HEK293 (cell line): ENCODE measurements at regions not wholly inside any gene's neighbourhood (a gene's known extent, or its start where the extent isn't known, plus 50 kb on each side); places are given as distances from the start of the nearest gene placed in this dataset.

ENCODE experiments used
- CTCF ChIA-PET: fragments of 350-600 bp; formaldehyde crosslinking; extraction: SDS; loops from one replicate; lab custom pipeline; 2021; ENCODE audit warnings: antibody characterized with exemption; lab: Yijun Ruan, JAX
- POLR2A ChIA-PET: fragments of 300-600 bp; formaldehyde crosslinking; extraction: SDS; loops from one replicate; lab custom pipeline; 2020; ENCODE audit warnings: antibody characterized with exemption, inconsistent platforms; lab: Yijun Ruan, JAX
- H3K27ac ChIP-seq: fragments of 200-500 bp; sonication (Bioruptor generic); 2 replicates; pipeline ENCODE4 v1.5.1; 2014; ENCODE audit warnings: low read depth, low read length, control low read depth, inconsistent platforms; ENCODE audit errors: extremely low read depth
- H3K36me3 ChIP-seq, 2 experiments: fragments of 200-500 bp in 1 of 2; sonication (Bioruptor generic) in 1 of 2; 1 replicate in 1 of 2; 2 replicates in 1 of 2; pipeline ENCODE4 v1.5.1; 2014 to 2017; ENCODE audit warnings: inconsistent platforms in 2 of 2, low read length in 2 of 2; ENCODE audit not compliant: control insufficient read depth in 2 of 2, insufficient read depth in 1 of 2
- H3K4me1 ChIP-seq: fragments of 200-500 bp; sonication (Bioruptor generic); 2 replicates; pipeline ENCODE4 v1.5.1; 2014; ENCODE audit warnings: mild to moderate bottlenecking, low read length, inconsistent platforms; ENCODE audit not compliant: control insufficient read depth, insufficient read depth
- H3K4me3 ChIP-seq: 2 replicates; pipeline ENCODE4 v1.5.1; 2011; ENCODE audit warnings: low read depth, mild to moderate bottlenecking, control low read depth, low read length, moderate library complexity
- H3K9me3 ChIP-seq: fragments of 200-500 bp; sonication (Bioruptor generic); 2 replicates; pipeline ENCODE4 v1.5.1; 2014; ENCODE audit warnings: low read depth, low read length, inconsistent platforms; ENCODE audit not compliant: control insufficient read depth, insufficient read depth
- BCL11B ChIP-seq: fragments of 450-650 bp; formaldehyde crosslinking; IDR thresholded peaks from 2 replicates; pipeline ENCODE4 v1.5.1; 2016; ENCODE audit warnings: low read depth, missing biosample characterization, missing genetic modification characterization
- GLI4 ChIP-seq: fragments of 450-650 bp; formaldehyde crosslinking; IDR thresholded peaks from 2 replicates; pipeline ENCODE4 v1.5.1; 2016; ENCODE audit warnings: missing biosample characterization, missing genetic modification characterization
- OVOL3 ChIP-seq: fragments of 450-650 bp; formaldehyde crosslinking; IDR thresholded peaks from 2 replicates; pipeline ENCODE4 v1.5.1; 2016; ENCODE audit warnings: missing biosample characterization, missing genetic modification characterization
- SALL2 ChIP-seq: fragments of 450-650 bp; formaldehyde crosslinking; IDR thresholded peaks from 2 replicates; pipeline ENCODE4 v1.5.0; 2017; ENCODE audit warnings: missing biosample characterization, mild to moderate bottlenecking, missing genetic modification characterization, borderline replicate concordance
- ZBTB8A ChIP-seq: fragments of 450-650 bp; formaldehyde crosslinking; IDR thresholded peaks from 2 replicates; pipeline ENCODE4 v1.5.1; 2016; ENCODE audit warnings: missing biosample characterization, missing genetic modification characterization
- ZNF146 ChIP-seq: fragments of 450-650 bp; formaldehyde crosslinking; IDR thresholded peaks from 2 replicates; pipeline ENCODE4 v1.5.1; 2016; ENCODE audit warnings: missing biosample characterization, missing genetic modification characterization
- ZNF248 ChIP-seq: fragments of 450-650 bp; formaldehyde crosslinking; IDR thresholded peaks from 2 replicates; pipeline ENCODE4 v1.5.1; 2017; ENCODE audit warnings: missing biosample characterization, missing genetic modification characterization
- ZNF48 ChIP-seq: fragments of 450-650 bp; formaldehyde crosslinking; IDR thresholded peaks from 2 replicates; pipeline ENCODE4 v1.5.1; 2016; ENCODE audit warnings: missing biosample characterization, missing genetic modification characterization
- ZNF501 ChIP-seq: fragments of 450-650 bp; formaldehyde crosslinking; IDR thresholded peaks from 2 replicates; pipeline ENCODE4 v1.5.1; 2016; ENCODE audit warnings: missing biosample characterization, missing genetic modification characterization
- ZNF510 ChIP-seq: fragments of 450-650 bp; formaldehyde crosslinking; IDR thresholded peaks from 2 replicates; pipeline ENCODE4 v1.5.1; 2018; ENCODE audit warnings: mild to moderate bottlenecking, missing genetic modification characterization, missing biosample characterization; ENCODE audit not compliant: insufficient replicate concordance
- ZNF521 ChIP-seq: fragments of 450-650 bp; formaldehyde crosslinking; IDR thresholded peaks from 2 replicates; pipeline ENCODE4 v1.5.1; 2017; ENCODE audit warnings: missing biosample characterization, mild to moderate bottlenecking, missing genetic modification characterization
- ZNF660 ChIP-seq: fragments of 450-650 bp; IDR thresholded peaks from 2 replicates; pipeline ENCODE4 v1.5.1; 2018; ENCODE audit warnings: missing biosample characterization, mild to moderate bottlenecking, missing genetic modification characterization
- ZNF837 ChIP-seq: fragments of 450-650 bp; formaldehyde crosslinking; IDR thresholded peaks from 2 replicates; pipeline ENCODE4 v1.5.1; 2016; ENCODE audit warnings: missing biosample characterization, missing genetic modification characterization
- ZSCAN23 ChIP-seq: fragments of 450-650 bp; formaldehyde crosslinking; IDR thresholded peaks from 2 replicates; pipeline ENCODE4 v1.5.1; 2016; ENCODE audit warnings: missing biosample characterization, missing genetic modification characterization
- TF ChIP-seq, protein P1 (sequence below): fragments of 450-650 bp; formaldehyde crosslinking; IDR thresholded peaks from 2 replicates; pipeline ENCODE4 v1.5.1; 2017; ENCODE audit warnings: missing biosample characterization, missing genetic modification characterization
- TF ChIP-seq, protein P2 (sequence below): fragments of 450-650 bp; formaldehyde crosslinking; IDR thresholded peaks from 2 replicates; pipeline ENCODE4 v1.5.1; 2016; ENCODE audit warnings: missing biosample characterization, missing genetic modification characterization
- TF ChIP-seq, protein P3 (sequence below): fragments of 450-650 bp; IDR thresholded peaks from 2 replicates; pipeline ENCODE4 v1.5.1; 2018; ENCODE audit warnings: missing biosample characterization, mild to moderate bottlenecking, missing genetic modification characterization
- TF ChIP-seq, protein P4 (sequence below): fragments of 450-650 bp; formaldehyde crosslinking; IDR thresholded peaks from 2 replicates; pipeline ENCODE4 v1.5.1; 2016; ENCODE audit warnings: missing biosample characterization, missing genetic modification characterization
- TF ChIP-seq, protein P5 (sequence below): fragments of 450-650 bp; formaldehyde crosslinking; IDR thresholded peaks from 2 replicates; pipeline ENCODE4 v1.5.1; 2016; ENCODE audit warnings: missing biosample characterization, missing genetic modification characterization, borderline replicate concordance
- TF ChIP-seq, protein P6 (sequence below): fragments of 450-650 bp; formaldehyde crosslinking; IDR thresholded peaks from 2 replicates; pipeline ENCODE4 v1.5.1; 2016; ENCODE audit warnings: missing biosample characterization, missing genetic modification characterization

DNA sequence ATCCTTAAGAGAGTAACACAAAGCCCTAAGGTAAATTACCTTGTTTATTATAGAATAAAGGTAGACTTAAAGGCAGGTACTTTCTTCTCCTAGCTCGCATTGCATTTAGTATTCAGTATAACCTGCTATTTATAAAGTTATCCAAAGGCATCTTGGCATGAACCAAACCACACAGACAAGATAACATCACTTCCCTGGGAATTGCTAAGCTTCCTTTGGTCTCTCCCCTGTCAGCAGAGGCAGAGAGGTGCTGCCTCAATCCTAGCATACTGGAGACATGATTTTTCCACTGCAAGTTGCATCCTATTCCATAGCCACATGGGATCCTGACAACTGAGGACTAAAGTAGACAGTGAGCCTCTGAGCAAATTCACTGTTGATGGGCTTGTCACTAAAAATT is 101.7 kb upstream of the IL6 start:
- H3K9me3 ChIP-seq: no peaks in the 10 kb centered on the region
- CTCF ChIA-PET: interaction anchor here (0.5 to 0.6 kb wide), 3 partner anchors 23 to 161 kb away, joined by 3 to 4 read pairs (median 3); no protein-coding TSS in a partner anchor
- no peak overlapping the region for H3K4me3 ChIP-seq
- no peaks in the 10 kb centered on the region for H3K36me3 ChIP-seq
- TF ChIP-seq, protein P1, sequence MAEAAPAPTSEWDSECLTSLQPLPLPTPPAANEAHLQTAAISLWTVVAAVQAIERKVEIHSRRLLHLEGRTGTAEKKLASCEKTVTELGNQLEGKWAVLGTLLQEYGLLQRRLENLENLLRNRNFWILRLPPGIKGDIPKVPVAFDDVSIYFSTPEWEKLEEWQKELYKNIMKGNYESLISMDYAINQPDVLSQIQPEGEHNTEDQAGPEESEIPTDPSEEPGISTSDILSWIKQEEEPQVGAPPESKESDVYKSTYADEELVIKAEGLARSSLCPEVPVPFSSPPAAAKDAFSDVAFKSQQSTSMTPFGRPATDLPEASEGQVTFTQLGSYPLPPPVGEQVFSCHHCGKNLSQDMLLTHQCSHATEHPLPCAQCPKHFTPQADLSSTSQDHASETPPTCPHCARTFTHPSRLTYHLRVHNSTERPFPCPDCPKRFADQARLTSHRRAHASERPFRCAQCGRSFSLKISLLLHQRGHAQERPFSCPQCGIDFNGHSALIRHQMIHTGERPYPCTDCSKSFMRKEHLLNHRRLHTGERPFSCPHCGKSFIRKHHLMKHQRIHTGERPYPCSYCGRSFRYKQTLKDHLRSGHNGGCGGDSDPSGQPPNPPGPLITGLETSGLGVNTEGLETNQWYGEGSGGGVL (tag by site-specific recombination): no peak
- TF ChIP-seq ZNF48 (no peak), ZNF501 (no peak), ZNF837 (tag by site-specific recombination) (no peak), GLI4 (tag by site-specific recombination) (no peak), ZNF660 (tag by site-specific recombination) (no peak), ZNF510 (tag by site-specific recombination) (no peak), OVOL3 (tag by site-specific recombination) (no peak), ZNF521 (tag by site-specific recombination) (no peak), ZNF146 (tag by site-specific recombination) (no peak), BCL11B (tag by site-specific recombination) (no peak), ZSCAN23 (tag by site-specific recombination) (no peak), ZBTB8A (tag by site-specific recombination) (no peak), ZNF248 (tag by site-specific recombination) (no peak), SALL2 (no peak)
- TF ChIP-seq, protein P2, sequence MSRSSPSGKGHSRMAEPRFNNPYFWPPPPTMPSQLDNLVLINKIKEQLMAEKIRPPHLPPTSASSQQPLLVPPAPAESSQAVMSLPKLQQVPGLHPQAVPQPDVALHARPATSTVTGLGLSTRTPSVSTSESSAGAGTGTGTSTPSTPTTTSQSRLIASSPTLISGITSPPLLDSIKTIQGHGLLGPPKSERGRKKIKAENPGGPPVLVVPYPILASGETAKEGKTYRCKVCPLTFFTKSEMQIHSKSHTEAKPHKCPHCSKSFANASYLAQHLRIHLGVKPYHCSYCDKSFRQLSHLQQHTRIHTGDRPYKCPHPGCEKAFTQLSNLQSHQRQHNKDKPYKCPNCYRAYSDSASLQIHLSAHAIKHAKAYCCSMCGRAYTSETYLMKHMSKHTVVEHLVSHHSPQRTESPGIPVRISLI (tag by site-specific recombination): no peak
- TF ChIP-seq, protein P3, sequence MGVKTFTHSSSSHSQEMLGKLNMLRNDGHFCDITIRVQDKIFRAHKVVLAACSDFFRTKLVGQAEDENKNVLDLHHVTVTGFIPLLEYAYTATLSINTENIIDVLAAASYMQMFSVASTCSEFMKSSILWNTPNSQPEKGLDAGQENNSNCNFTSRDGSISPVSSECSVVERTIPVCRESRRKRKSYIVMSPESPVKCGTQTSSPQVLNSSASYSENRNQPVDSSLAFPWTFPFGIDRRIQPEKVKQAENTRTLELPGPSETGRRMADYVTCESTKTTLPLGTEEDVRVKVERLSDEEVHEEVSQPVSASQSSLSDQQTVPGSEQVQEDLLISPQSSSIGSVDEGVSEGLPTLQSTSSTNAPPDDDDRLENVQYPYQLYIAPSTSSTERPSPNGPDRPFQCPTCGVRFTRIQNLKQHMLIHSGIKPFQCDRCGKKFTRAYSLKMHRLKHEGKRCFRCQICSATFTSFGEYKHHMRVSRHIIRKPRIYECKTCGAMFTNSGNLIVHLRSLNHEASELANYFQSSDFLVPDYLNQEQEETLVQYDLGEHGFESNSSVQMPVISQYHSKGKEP (tag by site-specific recombination): no peak
- TF ChIP-seq, protein P4, sequence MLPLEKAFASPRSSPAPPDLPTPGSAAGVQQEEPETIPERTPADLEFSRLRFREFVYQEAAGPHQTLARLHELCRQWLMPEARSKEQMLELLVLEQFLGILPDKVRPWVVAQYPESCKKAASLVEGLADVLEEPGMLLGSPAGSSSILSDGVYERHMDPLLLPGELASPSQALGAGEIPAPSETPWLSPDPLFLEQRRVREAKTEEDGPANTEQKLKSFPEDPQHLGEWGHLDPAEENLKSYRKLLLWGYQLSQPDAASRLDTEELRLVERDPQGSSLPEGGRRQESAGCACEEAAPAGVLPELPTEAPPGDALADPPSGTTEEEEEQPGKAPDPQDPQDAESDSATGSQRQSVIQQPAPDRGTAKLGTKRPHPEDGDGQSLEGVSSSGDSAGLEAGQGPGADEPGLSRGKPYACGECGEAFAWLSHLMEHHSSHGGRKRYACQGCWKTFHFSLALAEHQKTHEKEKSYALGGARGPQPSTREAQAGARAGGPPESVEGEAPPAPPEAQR (tag by site-specific recombination): no peak
- TF ChIP-seq, protein P5, sequence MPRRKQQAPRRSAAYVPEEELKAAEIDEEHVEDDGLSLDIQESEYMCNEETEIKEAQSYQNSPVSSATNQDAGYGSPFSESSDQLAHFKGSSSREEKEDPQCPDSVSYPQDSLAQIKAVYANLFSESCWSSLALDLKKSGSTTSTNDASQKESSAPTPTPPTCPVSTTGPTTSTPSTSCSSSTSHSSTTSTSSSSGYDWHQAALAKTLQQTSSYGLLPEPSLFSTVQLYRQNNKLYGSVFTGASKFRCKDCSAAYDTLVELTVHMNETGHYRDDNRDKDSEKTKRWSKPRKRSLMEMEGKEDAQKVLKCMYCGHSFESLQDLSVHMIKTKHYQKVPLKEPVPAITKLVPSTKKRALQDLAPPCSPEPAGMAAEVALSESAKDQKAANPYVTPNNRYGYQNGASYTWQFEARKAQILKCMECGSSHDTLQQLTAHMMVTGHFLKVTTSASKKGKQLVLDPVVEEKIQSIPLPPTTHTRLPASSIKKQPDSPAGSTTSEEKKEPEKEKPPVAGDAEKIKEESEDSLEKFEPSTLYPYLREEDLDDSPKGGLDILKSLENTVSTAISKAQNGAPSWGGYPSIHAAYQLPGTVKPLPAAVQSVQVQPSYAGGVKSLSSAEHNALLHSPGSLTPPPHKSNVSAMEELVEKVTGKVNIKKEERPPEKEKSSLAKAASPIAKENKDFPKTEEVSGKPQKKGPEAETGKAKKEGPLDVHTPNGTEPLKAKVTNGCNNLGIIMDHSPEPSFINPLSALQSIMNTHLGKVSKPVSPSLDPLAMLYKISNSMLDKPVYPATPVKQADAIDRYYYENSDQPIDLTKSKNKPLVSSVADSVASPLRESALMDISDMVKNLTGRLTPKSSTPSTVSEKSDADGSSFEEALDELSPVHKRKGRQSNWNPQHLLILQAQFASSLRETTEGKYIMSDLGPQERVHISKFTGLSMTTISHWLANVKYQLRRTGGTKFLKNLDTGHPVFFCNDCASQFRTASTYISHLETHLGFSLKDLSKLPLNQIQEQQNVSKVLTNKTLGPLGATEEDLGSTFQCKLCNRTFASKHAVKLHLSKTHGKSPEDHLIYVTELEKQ (tag by site-specific recombination): no peak
- TF ChIP-seq, protein P6, sequence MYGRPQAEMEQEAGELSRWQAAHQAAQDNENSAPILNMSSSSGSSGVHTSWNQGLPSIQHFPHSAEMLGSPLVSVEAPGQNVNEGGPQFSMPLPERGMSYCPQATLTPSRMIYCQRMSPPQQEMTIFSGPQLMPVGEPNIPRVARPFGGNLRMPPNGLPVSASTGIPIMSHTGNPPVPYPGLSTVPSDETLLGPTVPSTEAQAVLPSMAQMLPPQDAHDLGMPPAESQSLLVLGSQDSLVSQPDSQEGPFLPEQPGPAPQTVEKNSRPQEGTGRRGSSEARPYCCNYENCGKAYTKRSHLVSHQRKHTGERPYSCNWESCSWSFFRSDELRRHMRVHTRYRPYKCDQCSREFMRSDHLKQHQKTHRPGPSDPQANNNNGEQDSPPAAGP (tag by site-specific recombination): no peak
- TF ChIP-seq, all 188 proteins: peak for 0
- H3K27ac ChIP-seq: no peak overlapping the region
- no peaks in the 10 kb centered on the region for H3K4me1 ChIP-seq
- POLR2A ChIA-PET: no interaction called here
